Panc1 (cell line): ENCODE measurements at regions not wholly inside any gene's neighbourhood (a gene's known extent, or its start where the extent isn't known, plus 50 kb on each side); places are given as distances from the start of the nearest gene placed in this dataset.

ENCODE experiments used
- ATAC-seq: fragments of 200-7000 bp; cut with Tn5 transposase; 2 replicates; pipeline ENCODE4 v1.9.1; 2020; ENCODE audit warnings: mild to moderate bottlenecking, moderate library complexity
- BruUV-seq: library from RNA; stranded (reverse); fragments of 400-500 nt; replicated peaks from 2 replicates; lab custom pipeline; 2021; lab: Mats Ljungman, UMichigan
- CTCF ChIA-PET: fragments of 300-600 bp; sonication (Branson Sonifier 250); formaldehyde crosslinking; loops from one replicate; lab custom pipeline; 2022; ENCODE audit warnings: antibody characterized with exemption; lab: Charles Lee
- POLR2A ChIA-PET: fragments of 300-600 bp; sonication (Branson Sonifier 250); formaldehyde crosslinking; loops from one replicate; lab custom pipeline; 2022; ENCODE audit warnings: antibody characterized with exemption; lab: Charles Lee
- DNase-seq: peaks from one replicate; pipeline ENCODE4 v3.0.0-alpha.2; 2010; ENCODE audit warnings: low read depth, low spot score
- H3K27ac ChIP-seq: 2 replicates; pipeline ENCODE4 v1.5.1; 2011; ENCODE audit warnings: mild to moderate bottlenecking, low read length, inconsistent platforms
- H3K27me3 ChIP-seq: fragments of 200-500 bp; sonication (Bioruptor generic); 2 replicates; pipeline ENCODE4 v1.6.0; 2014; ENCODE audit warnings: low read length, inconsistent platforms; ENCODE audit not compliant: control insufficient read depth, insufficient read depth
- H3K36me3 ChIP-seq: fragments of 200-500 bp; sonication (Bioruptor generic); 2 replicates; pipeline ENCODE4 v1.5.1; 2014; ENCODE audit warnings: inconsistent platforms, mild to moderate bottlenecking, low read length, moderate library complexity; ENCODE audit not compliant: control insufficient read depth, insufficient read depth
- H3K4me1 ChIP-seq: 2 replicates; pipeline ENCODE4 v1.5.1; 2011; ENCODE audit warnings: inconsistent platforms, mild to moderate bottlenecking, low read length, moderate library complexity; ENCODE audit not compliant: control insufficient read depth, insufficient read depth
- H3K4me3 ChIP-seq, 2 experiments: 2 replicates each; pipeline ENCODE4 v1.5.1; 2011 to 2012; ENCODE audit warnings: low read depth in 2 of 2, low read length in 2 of 2, mild to moderate bottlenecking in 2 of 2, inconsistent platforms in 1 of 2, moderate library complexity in 1 of 2
- H3K9me3 ChIP-seq: fragments of 200-500 bp; sonication (Bioruptor generic); 2 replicates; pipeline ENCODE4 v1.5.1; 2014; ENCODE audit warnings: low read depth, mild to moderate bottlenecking, inconsistent platforms, low read length, moderate library complexity; ENCODE audit not compliant: control insufficient read depth, insufficient read depth
- POLR2AphosphoS5 ChIP-seq: IDR thresholded peaks from 2 replicates; pipeline ENCODE4 v1.6.1; 2012; ENCODE audit warnings: mild to moderate bottlenecking, low read depth, low read length, moderate library complexity
- SIN3A ChIP-seq: IDR thresholded peaks from 2 replicates; pipeline ENCODE4 v1.6.1; 2012; ENCODE audit warnings: low read depth, mild to moderate bottlenecking, low read length, moderate library complexity, borderline replicate concordance; ENCODE audit not compliant: insufficient read depth
- TCF7L2 ChIP-seq: IDR thresholded peaks from 2 replicates; pipeline ENCODE4 v1.6.1; 2011; ENCODE audit warnings: mild to moderate bottlenecking, low read depth, low read length, inconsistent platforms
- in situ Hi-C: cut with HindIII; loops from 2 replicates; pipeline ENCODE4 v1.10.0; 2016; ENCODE audit warnings: low sequenced_read_pairs, low pct_unique_long_range_greater_than_20kb
- intact Hi-C: fragments of 100-400 bp; cut with micrococcal nuclease; formaldehyde crosslinking; loops from one replicate; pipeline ENCODE4 v1.10.0; 2022; ENCODE audit not compliant: unreplicated experiment
- TF ChIP-seq, protein P1 (sequence below), 2 experiments: IDR thresholded peaks; 2 replicates each; pipeline ENCODE4 v1.6.1; 2011 to 2012; ENCODE audit warnings: low read depth in 2 of 2, control low read depth in 1 of 2, low read length in 1 of 2, mild to moderate bottlenecking in 1 of 2, moderate library complexity in 1 of 2; ENCODE audit not compliant: insufficient read depth in 1 of 2
- TF ChIP-seq, protein P2 (sequence below): fragments of 450-650 bp; IDR thresholded peaks from 2 replicates; pipeline ENCODE4 v1.5.1; 2017; ENCODE audit warnings: mild to moderate bottlenecking

GRCh38 chr2:18980786-18981430 lies 377.5 kb downstream of the OSR1 start:
- in situ Hi-C loops, result no loop called here
- H3K4me3 ChIP-seq, result no peak overlapping the region
- no peaks in the 10 kb centered on the region for H3K4me1 ChIP-seq
- H3K27me3 ChIP-seq, result no peaks in the 10 kb centered on the region
- H3K36me3 ChIP-seq, result no peaks in the 10 kb centered on the region
- no TSS peak for BruUV-seq
- no peak overlapping the region for H3K27ac ChIP-seq
- ChIA-PET POLR2A (no interaction called here), CTCF (no interaction called here)
- no peak for ATAC-seq
- no peak for TF ChIP-seq SIN3A
- TF ChIP-seq, protein P1, sequence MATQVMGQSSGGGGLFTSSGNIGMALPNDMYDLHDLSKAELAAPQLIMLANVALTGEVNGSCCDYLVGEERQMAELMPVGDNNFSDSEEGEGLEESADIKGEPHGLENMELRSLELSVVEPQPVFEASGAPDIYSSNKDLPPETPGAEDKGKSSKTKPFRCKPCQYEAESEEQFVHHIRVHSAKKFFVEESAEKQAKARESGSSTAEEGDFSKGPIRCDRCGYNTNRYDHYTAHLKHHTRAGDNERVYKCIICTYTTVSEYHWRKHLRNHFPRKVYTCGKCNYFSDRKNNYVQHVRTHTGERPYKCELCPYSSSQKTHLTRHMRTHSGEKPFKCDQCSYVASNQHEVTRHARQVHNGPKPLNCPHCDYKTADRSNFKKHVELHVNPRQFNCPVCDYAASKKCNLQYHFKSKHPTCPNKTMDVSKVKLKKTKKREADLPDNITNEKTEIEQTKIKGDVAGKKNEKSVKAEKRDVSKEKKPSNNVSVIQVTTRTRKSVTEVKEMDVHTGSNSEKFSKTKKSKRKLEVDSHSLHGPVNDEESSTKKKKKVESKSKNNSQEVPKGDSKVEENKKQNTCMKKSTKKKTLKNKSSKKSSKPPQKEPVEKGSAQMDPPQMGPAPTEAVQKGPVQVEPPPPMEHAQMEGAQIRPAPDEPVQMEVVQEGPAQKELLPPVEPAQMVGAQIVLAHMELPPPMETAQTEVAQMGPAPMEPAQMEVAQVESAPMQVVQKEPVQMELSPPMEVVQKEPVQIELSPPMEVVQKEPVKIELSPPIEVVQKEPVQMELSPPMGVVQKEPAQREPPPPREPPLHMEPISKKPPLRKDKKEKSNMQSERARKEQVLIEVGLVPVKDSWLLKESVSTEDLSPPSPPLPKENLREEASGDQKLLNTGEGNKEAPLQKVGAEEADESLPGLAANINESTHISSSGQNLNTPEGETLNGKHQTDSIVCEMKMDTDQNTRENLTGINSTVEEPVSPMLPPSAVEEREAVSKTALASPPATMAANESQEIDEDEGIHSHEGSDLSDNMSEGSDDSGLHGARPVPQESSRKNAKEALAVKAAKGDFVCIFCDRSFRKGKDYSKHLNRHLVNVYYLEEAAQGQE (IDR thresholded peaks at IDR 0.05; ENCODE audit: insufficient read depth in 1 of 2, low read depth in 2 of 2, low read length in 1 of 2), result no peak
- no peak for TF ChIP-seq POLR2AphosphoS5
- TF ChIP-seq, protein P2, sequence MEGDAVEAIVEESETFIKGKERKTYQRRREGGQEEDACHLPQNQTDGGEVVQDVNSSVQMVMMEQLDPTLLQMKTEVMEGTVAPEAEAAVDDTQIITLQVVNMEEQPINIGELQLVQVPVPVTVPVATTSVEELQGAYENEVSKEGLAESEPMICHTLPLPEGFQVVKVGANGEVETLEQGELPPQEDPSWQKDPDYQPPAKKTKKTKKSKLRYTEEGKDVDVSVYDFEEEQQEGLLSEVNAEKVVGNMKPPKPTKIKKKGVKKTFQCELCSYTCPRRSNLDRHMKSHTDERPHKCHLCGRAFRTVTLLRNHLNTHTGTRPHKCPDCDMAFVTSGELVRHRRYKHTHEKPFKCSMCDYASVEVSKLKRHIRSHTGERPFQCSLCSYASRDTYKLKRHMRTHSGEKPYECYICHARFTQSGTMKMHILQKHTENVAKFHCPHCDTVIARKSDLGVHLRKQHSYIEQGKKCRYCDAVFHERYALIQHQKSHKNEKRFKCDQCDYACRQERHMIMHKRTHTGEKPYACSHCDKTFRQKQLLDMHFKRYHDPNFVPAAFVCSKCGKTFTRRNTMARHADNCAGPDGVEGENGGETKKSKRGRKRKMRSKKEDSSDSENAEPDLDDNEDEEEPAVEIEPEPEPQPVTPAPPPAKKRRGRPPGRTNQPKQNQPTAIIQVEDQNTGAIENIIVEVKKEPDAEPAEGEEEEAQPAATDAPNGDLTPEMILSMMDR, result no peak
- no peak for TF ChIP-seq TCF7L2
- intact Hi-C loops, result no loop called here
- DNase-seq, result no peak
- no peaks in the 10 kb centered on the region for H3K9me3 ChIP-seq

DNA sequence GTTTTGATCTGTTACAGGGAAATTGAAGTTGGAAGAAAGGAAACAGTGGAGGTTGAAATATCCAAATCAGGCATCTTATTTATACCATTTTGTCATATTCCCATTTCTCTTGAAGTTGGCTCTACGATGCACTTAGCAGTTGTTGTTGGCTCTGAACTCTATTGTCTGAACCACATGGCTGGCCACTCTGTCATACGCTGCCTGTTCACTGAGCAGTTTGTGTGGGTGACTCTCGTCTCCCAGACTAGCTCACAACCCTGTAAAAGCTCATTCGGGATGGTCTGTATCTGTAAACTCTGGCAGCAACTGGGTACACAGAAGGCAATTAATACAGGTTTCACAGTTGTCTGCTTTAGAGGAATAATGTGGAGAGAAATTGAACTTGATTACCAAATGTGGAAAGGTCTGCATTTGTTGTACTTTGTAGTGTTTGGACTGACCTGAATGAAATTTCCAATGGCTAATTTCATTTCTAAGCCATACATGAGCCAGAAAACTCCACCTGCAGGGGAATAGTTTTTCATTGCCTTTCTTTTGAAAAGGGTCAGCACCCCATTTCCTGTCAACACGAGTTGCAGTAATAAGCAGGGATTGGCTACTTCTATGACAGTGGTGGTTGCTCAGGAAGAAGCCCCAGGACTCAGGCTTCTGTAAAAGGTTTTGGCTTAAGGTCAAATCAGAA lies 378.2 kb downstream of the OSR1 start:
- POLR2A ChIA-PET, result no interaction called here
- intact Hi-C loops, result no loop called here
- no peaks in the 10 kb centered on the region for H3K36me3 ChIP-seq

More for the DNA sequence above, 378.2 kb downstream of the OSR1 start:
- CTCF ChIA-PET, result no interaction called here
- no peaks in the 10 kb centered on the region for H3K9me3 ChIP-seq
- no peak for ATAC-seq
- TF ChIP-seq TCF7L2, result no peak
- TF ChIP-seq, protein P2, result no peak
- TF ChIP-seq, protein P1 (IDR thresholded peaks at IDR 0.05; ENCODE audit: insufficient read depth in 1 of 2, low read depth in 2 of 2, low read length in 1 of 2), result no peak
- no peak for TF ChIP-seq SIN3A
- no peak overlapping the region for H3K4me3 ChIP-seq
- H3K4me1 ChIP-seq, result no peaks in the 10 kb centered on the region
- H3K27ac ChIP-seq, result no peak overlapping the region
- in situ Hi-C loops, result no loop called here
- no TSS peak for BruUV-seq
- no peaks in the 10 kb centered on the region for H3K27me3 ChIP-seq
- DNase-seq, result no peak
